ENCODE measurements at regions not wholly inside any gene's neighbourhood (a gene's known extent, or its start where the extent isn't known, plus 50 kb on each side); places are given as distances from the start of the nearest gene placed in this dataset.

GRCh38 chr1:102562380-102562779 is 545.9 kb downstream of the COL11A1 start:
- H3K4me3 ChIP-seq (replicated peaks; ENCODE audit: low read depth, low read length) = no peak overlapping the region
- DNase-seq (ENCODE audit: low read depth) = no peak
- no peak for TF ChIP-seq CTCF (IDR thresholded peaks at IDR 0.05; ENCODE audit: low read length, missing control alignments)

- no peak overlapping the region for H3K4me3 ChIP-seq (replicated peaks; ENCODE audit: low read depth, low read length)
- DNase-seq (ENCODE audit: low read depth) = peak; percentile 45
- peak; percentile 61 for TF ChIP-seq CTCF (IDR thresholded peaks at IDR 0.05; ENCODE audit: low read length, missing control alignments)
Observed at GRCh38 chr1:102550729-102551384, 554.1 kb upstream of the OLFM3 start.

- DNase-seq (ENCODE audit: low read depth) = no peak
- TF ChIP-seq CTCF (IDR thresholded peaks at IDR 0.05; ENCODE audit: low read length, missing control alignments) = no peak
- H3K4me3 ChIP-seq (replicated peaks; ENCODE audit: low read depth, low read length) = no peak overlapping the region
Observed at GRCh38 chr1:102546251-102546650, 549.5 kb upstream of the OLFM3 start.

GRCh38 chr1:102535829-102536505 is 539.2 kb upstream of the OLFM3 start:
- DNase-seq (ENCODE audit: low read depth) = no peak
- no peak for TF ChIP-seq CTCF (IDR thresholded peaks at IDR 0.05; ENCODE audit: low read length, missing control alignments)
- H3K4me3 ChIP-seq (replicated peaks; ENCODE audit: low read depth, low read length) = no peak overlapping the region

GRCh38 chr1:102531036-102531435 is 534.3 kb upstream of the OLFM3 start:
- no peak for DNase-seq (ENCODE audit: low read depth)
- H3K4me3 ChIP-seq (replicated peaks; ENCODE audit: low read depth, low read length) = no peak overlapping the region
- no peak for TF ChIP-seq CTCF (IDR thresholded peaks at IDR 0.05; ENCODE audit: low read length, missing control alignments)

- no peak for TF ChIP-seq CTCF (IDR thresholded peaks at IDR 0.05; ENCODE audit: low read length, missing control alignments)
- H3K4me3 ChIP-seq (replicated peaks; ENCODE audit: low read depth, low read length) = no peak overlapping the region
- no peak for DNase-seq (ENCODE audit: low read depth)
Observed at GRCh38 chr1:102529446-102529845, 532.7 kb upstream of the OLFM3 start.

GRCh38 chr1:102500758-102501157 is 504.0 kb upstream of the OLFM3 start:
- DNase-seq (ENCODE audit: low read depth) = no peak
- no peak for TF ChIP-seq CTCF (IDR thresholded peaks at IDR 0.05; ENCODE audit: low read length, missing control alignments)
- no peak overlapping the region for H3K4me3 ChIP-seq (replicated peaks; ENCODE audit: low read depth, low read length)

Data from fibroblast of pulmonary artery (primary cell).